Hematopoietic multipotent progenitor cell treated with erythropoietin and hydrocortisone succinate and interleukin-3 and kit ligand, for 15 days (in vitro differentiated cells): ENCODE measurements at regions not wholly inside any gene's neighbourhood (a gene's known extent, or its start where the extent isn't known, plus 50 kb on each side); places are given as distances from the start of the nearest gene placed in this dataset.

Experiments
- DNase-seq: peaks from one replicate; pipeline ENCODE4 v3.0.0-alpha.2; 2015; ENCODE audit warnings: low spot score

DNA sequence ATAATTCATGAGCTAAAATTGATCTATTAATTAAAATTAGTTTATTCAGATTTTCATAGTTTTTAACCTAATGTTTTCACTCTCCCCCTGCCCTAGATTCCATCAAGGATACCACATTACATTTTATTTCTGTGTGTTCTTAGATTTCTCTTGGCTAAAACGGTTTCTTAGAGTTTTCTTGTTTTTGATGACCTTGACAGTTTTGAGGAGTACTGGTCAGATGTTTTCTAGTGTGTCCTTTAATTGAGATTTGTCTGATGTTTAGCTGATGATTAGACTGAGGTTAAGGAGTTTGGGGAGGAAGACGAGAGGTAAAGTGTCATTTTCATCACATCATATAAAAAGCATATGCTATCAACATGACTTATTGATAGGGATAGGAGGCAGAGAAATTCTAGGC lies 475.9 kb downstream of the SQOR start:
- DNase-seq: no peak

- no peak for DNase-seq
Observed at GRCh38 chr15:46111730-46112129, 476.9 kb downstream of the SQOR start.

DNA sequence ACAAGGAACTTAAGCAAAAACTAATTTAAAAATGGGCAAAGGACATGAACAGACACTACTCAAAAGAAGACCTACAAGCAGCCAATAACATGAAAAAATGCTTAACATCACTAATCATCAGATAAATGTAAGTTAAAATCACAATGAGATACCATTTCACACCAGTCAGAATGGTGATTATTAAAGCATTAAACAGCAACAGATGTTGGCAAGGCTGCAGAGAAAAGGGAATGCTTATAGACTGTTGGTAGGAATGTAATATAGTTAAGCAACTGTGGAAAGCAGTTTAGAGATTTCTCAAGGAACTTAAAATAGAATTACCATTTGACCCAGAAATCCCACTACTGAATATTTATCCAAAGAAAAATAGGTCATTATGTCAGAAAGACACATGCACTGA lies 482.2 kb downstream of the SQOR start:
- no peak for DNase-seq

- DNase-seq: no peak
Observed at GRCh38 chr15:46120713-46121112, 485.9 kb downstream of the SQOR start.

DNA sequence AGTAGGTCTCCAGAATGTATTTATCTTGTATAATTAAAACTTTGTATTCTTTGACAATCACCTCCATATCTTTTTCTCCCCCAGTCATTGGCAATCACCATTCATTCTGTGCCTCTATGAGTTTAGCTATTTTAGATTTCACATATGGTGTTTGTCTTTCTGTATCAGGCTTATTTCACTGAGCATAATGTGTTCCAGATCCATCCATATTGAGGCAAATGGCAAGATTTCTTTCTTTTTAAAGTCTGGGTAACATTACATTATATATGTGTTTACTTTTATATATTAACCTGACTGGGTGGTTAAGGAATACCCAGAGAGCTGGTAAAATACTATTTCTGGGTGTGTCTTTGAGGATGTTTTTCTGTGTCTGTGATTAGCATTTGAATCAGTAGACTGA lies 486.6 kb downstream of the SQOR start:
- no peak for DNase-seq

DNA sequence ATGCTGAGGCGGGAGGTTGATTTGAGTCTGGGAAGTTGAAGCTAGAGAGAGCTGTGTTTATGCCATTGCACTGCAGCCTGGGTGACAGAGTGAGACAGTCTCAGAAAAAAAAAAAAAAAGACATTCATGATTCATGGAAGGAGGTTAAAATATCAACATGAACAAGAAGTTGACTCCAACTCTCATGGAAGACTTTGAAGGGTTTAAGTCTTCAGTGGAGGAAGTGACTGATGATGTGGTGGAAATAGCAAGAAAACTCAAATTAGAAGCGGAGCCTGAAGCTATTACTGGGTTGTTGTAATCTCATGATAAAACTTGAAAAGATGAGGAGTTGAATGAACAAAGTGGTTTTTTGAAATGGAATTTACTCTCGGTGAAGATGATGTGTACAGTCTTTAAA lies 491.8 kb downstream of the SQOR start:
- no peak for DNase-seq

DNA sequence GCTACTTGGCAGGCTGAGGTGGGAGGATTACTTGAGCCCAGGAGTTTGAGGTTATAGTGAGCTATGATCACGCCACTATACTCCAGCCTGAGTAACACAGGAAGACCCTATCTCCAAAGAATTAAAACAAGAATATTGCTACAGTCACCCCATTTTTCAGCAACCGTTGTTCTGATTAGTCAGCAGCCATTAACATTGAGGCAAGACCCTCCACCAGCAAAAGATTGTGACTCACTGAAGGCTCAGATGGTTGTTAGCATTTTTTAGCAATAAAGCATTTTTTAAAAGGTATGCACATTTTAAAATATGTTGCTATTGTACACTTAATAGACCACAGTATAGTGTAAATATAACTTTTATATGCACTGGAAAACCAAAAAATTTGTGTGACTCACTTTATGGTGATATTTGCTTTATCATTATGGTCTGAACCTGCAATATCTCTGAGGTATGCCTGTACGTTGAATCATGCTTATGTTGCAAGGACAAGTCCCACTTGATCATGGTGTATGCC lies 492.6 kb downstream of the SQOR start:
- no peak for DNase-seq

DNA sequence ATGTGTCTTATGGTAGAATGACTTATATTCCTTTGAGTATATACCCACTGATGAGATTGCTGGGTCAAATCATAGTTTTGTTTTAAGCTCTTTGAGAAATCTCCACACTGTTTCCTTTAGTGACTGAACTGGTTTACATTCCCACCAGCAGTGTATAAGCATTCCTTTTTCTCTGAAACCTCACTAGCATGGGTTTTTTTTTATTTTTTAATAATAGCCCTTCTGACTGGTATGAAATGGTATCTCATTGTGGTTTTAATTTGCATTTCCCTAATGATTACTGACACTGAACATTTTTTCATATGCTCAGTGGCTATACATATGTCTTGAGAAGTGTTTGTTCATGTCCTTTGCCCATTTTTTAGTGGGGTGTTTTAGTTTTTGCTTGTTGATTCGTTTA lies 494.3 kb downstream of the SQOR start:
- no peak for DNase-seq

- no peak for DNase-seq
Observed at GRCh38 chr15:46131876-46132275, 497.0 kb downstream of the SQOR start.

- DNase-seq: no peak
Observed at GRCh38 chr15:46137443-46137842, 502.6 kb downstream of the SQOR start.

DNA sequence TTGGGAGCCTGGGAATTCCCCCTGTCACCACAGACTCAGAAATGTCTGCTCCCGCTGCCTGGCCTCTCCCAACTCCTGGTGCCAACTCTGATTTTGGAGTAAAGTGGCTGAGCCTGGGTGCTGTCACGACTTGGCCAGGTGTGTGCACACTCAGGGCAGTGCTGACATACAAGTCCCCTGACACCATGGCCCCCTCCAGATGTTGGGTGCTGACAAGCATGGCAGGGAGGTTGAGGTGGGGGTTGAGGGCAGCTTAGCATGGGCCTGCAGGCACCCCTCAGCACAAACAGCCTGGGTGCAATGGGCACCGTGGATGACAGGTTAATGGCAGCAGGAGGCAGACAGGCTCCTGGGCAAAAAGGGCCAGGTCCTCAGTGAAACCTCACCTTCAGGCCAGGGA lies 511.2 kb downstream of the SQOR start:
- DNase-seq: no peak

GRCh38 chr15:46146915-46147314 lies 512.1 kb downstream of the SQOR start:
- no peak for DNase-seq

GRCh38 chr15:46151786-46152185 lies 517.0 kb downstream of the SQOR start:
- DNase-seq: no peak

DNA sequence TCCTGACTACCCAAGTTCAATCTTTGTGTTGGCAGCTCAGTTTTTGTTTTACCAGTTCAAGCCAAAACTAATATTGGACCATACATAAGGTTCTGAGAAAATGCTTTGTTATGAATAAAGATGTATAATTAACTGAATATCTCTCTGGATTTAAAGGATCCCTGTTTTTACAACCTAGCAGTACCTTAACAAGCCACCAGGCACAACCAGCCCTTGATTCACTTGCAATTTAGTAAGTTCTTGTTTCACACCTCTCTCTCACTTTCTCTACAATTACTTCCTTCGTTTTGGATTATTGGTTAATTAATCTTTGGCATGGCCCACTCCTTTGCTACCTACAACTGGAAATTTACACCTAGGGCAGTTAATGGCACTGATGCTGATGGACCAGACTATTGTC lies 531.9 kb downstream of the SQOR start:
- no peak for DNase-seq

DNA sequence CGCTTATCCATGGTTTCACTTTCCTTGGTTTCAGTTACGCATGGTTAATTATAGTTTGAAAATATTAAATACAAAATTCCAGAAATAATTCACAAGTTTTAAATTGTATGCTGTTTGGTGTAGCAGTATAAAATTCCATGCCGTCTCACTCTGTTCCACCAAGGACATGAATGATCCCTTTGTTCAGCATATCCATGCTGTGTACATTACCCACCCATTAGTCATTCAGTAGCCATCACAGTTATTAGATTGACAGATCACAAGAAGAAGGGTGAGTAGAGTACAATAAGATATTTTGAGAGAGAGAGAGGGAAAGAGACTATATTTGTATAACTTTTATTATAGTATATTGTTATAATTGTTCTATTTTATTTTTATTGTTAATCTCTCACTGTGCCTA lies 535.5 kb downstream of the SQOR start:
- no peak for DNase-seq

DNA sequence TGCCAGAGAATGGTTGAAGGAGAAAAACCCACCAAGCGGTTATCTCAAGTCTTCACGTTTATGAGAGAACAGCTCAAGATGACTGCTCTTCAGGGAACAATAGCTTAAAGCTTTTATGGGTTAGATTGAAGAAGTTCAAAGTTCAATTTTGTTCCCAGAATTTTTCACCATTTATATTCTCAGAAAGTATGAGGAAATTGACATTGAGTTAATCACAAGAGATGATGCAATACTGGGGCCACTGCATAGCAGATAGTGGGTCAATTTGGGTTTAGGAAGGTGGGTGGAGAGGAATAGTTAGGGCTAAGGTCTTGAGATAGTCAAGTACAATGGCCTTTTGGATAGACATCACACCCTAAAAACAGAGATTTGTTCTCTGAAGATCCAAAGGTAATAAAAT lies 539.3 kb downstream of the SQOR start:
- DNase-seq: no peak

GRCh38 chr15:46177219-46177618 lies 542.4 kb downstream of the SQOR start:
- DNase-seq: no peak

DNA sequence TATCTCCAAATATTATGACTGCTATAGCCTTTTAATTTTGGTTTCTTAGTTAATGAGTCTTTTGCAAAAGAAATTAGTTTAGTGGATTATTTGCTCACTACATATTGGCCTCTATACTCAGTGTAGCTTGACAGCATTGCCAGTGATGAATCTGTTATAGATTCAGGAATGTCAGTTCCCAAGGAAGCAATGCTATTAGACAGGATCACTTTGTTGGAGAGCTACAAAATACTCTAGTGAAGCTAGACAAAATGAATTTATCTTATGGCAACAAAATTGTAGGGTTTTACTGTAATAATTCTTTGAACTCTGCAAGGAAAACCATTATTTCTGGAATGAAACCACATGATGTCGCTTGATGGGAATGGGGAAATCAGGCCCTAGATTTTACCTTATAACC lies 543.3 kb downstream of the SQOR start:
- no peak for DNase-seq

DNA sequence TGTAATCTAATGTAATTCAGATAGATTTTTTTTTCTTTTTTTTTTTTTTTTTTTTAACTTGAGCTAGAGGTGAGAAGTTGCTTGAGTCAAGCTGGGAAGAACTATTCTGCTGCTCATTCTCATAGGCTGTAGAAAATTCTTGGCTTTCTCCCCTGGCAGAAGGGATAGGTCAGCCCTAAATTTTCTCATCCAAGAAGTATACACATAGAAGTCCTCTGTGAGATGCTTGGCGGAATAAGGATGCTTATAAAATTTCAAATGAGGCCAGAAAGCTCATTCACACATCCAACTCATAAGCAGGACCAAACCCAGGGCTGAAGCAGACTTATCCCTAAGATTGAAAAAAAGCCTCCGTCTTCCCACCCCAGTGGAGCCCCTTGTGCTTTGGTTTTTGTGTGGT lies 572.5 kb downstream of the SQOR start:
- no peak for DNase-seq

DNA sequence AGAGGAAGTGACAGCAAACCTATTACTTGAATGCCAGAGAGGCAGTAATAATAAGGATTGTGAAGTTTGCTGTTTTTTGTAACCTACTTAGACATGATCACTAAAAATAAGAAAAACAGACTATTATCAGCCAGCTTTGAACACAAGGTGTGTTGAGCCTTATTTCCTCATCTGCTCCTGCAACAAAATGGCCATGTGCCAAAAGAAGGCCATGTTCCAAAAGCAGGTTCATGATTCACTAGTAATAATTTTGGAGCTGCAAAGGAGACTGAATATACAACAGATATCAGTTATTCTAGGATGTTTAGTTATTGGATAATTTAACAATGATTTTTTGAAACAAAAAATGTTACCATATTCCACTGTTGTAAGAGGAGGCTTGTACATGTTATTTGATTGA lies 578.7 kb downstream of the SQOR start:
- no peak for DNase-seq

DNA sequence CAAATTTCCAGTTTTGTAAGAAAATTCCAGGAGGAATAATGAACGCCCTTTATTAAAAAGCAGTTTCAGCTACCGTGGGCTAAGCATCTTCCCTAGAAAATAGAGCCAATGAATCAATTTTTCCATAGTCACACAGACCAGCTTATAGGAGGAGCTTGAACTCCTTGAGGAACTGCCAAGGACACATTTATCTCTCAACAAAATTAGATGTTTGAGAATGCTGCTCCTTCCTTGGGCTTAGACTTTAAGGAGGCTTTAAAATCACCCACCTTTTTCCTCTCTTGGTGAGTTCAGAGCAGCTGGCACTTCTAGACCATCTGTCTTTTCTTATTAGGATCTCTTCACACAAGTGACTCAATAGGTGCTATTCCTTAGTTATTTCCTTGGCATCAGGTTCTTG lies 588.0 kb downstream of the SQOR start:
- no peak for DNase-seq

DNA sequence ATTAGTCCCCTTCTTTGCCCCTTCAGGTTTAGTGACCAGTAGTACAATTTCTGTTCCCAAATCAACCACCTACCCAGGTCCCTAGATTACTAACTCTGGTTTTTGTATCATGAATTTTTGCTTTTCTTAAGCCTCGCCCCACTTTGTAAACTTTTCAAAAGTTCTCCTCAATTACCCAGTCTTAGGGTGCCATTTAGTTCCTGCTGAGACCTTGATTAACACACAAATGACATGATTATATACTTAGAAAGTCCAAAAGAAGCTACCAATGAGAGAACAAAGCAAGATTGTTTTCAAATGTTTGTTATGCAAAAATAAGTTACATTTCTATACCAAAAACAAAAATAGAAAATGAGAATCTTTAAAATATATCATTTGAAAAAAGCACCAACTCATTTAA lies 594.4 kb downstream of the SQOR start:
- DNase-seq: no peak

DNA sequence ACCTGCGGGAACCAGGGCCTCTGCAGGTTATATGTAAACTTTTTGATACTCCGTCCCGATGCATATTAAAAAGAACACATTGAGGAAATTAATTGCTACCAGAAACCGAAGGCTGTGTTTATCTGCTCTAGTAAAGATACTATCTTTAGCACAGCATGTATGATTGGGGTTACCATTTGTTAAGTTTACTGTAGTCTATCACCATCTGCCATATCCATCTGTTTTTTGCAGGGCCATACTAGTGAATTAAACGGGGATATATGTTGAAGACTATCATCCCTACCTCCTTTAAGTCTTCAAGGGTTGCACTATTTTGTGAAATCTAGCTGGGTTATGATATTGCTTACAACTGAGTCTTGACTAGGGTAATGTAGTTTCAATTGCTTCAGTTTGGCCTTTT lies 597.0 kb downstream of the SQOR start:
- DNase-seq: no peak

GRCh38 chr15:46232471-46232870 lies 597.6 kb downstream of the SQOR start:
- DNase-seq: no peak

DNA sequence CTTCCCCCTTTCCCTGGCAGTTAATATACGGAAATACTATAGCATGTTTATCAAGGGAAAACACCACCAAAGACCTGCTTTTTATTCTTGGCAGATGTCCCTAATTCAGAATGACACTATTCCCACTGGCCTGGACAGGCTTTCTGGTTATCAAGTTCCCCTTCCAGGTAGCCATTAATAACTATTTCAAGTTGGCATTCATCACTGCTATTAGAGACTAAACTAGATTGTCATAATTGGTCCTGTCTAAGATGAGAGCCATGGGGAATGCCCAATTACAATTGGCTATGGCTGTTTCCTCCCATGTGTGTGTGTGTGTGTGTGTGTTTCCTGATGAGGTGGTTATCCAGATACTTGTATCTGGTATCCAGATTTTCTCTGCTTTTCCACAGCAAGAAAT lies 608.1 kb downstream of the SQOR start:
- DNase-seq: no peak
